Endometrium (tissue), 2 donors: ENCODE measurements at regions not wholly inside any gene's neighbourhood (a gene's known extent, or its start where the extent isn't known, plus 50 kb on each side); places are given as distances from the start of the nearest gene placed in this dataset.

Experiments used
- FAIRE-seq: peaks from 2 replicates; lab custom pipeline; 2012; peaks lifted over from hg19 to GRCh38; lab: Jason Lieb, UNC
- donor health status: control.
- donor health status: control.

GRCh38 chr4:111800551-111800950 lies 344.7 kb upstream of the FAM241A start:
- FAIRE-seq: no peak

- FAIRE-seq: no peak
These were observed 343.1 kb upstream of the FAM241A start for GRCh38 chr4:111802191-111802590.

GRCh38 chr4:111806331-111806730 lies 338.9 kb upstream of the FAM241A start:
- FAIRE-seq: no peak

GRCh38 chr4:111807576-111807975 lies 337.7 kb upstream of the FAM241A start:
- no peak for FAIRE-seq

- no peak for FAIRE-seq
These were observed 337.1 kb upstream of the FAM241A start for GRCh38 chr4:111808174-111808573.

GRCh38 chr4:111811661-111812060 lies 333.6 kb upstream of the FAM241A start:
- FAIRE-seq: no peak

GRCh38 chr4:111812114-111812513 lies 333.1 kb upstream of the FAM241A start:
- FAIRE-seq: no peak

GRCh38 chr4:111812760-111813159 lies 332.5 kb upstream of the FAM241A start:
- FAIRE-seq: no peak

GRCh38 chr4:111813555-111814140 lies 331.6 kb upstream of the FAM241A start:
- no peak for FAIRE-seq

- no peak for FAIRE-seq
These were observed 330.3 kb upstream of the FAM241A start for GRCh38 chr4:111814961-111815360.

- no peak for FAIRE-seq
These were observed 323.9 kb upstream of the FAM241A start for GRCh38 chr4:111821342-111821741.

- FAIRE-seq: no peak
These were observed 308.7 kb upstream of the FAM241A start for GRCh38 chr4:111836601-111837000.

- no peak for FAIRE-seq
These were observed 307.5 kb upstream of the FAM241A start for GRCh38 chr4:111837761-111838160.

- FAIRE-seq: no peak
These were observed 306.8 kb upstream of the FAM241A start for GRCh38 chr4:111838406-111838930.

GRCh38 chr4:111839141-111839540 lies 306.1 kb upstream of the FAM241A start:
- FAIRE-seq: no peak

- FAIRE-seq: no peak
These were observed 302.9 kb upstream of the FAM241A start for GRCh38 chr4:111842336-111842735.

GRCh38 chr4:111847296-111848008 lies 297.8 kb upstream of the FAM241A start:
- no peak for FAIRE-seq

- no peak for FAIRE-seq
These were observed 295.4 kb upstream of the FAM241A start for GRCh38 chr4:111849746-111850284.

- FAIRE-seq: peak; percentile 71
These were observed 290.7 kb upstream of the FAM241A start for GRCh38 chr4:111854494-111855087.

- FAIRE-seq: no peak
These were observed 289.9 kb upstream of the FAM241A start for GRCh38 chr4:111855308-111855707.

GRCh38 chr4:111864066-111864465 lies 281.2 kb upstream of the FAM241A start:
- FAIRE-seq: no peak

- FAIRE-seq: no peak
These were observed 275.9 kb upstream of the FAM241A start for GRCh38 chr4:111869339-111869738.

- no peak for FAIRE-seq
These were observed 273.5 kb upstream of the FAM241A start for GRCh38 chr4:111871802-111872201.
